NCI-H187 treated with DMSO at 0.1 percent for 48 hours (cell line): ENCODE measurements at regions not wholly inside any gene's neighbourhood (a gene's known extent, or its start where the extent isn't known, plus 50 kb on each side); places are given as distances from the start of the nearest gene placed in this dataset.
"Not testable (repeated sequence)": the region's sequence is repeated elsewhere in the genome, so short reads cannot be mapped to it uniquely, and the experiment has no call there.

ENCODE experiments used
- DNase-seq: peaks from one replicate; lab custom pipeline; 2025; lab: John Stamatoyannopoulos, UW

GRCh38 chr12:5264006-5264405 lies 167.9 kb upstream of the NTF3 start:
- no peak for DNase-seq

- DNase-seq: no peak
Observed at GRCh38 chr12:5267603-5268423, 164.1 kb upstream of the NTF3 start.

- DNase-seq: peak; percentile 54
Observed at GRCh38 chr12:5268424-5269210, 163.3 kb upstream of the NTF3 start.

- DNase-seq: no peak
Observed at GRCh38 chr12:5269846-5270245, 162.1 kb upstream of the NTF3 start.

GRCh38 chr12:5272018-5272785 lies 159.7 kb upstream of the NTF3 start:
- no peak for DNase-seq

GRCh38 chr12:5273709-5274108 lies 158.2 kb upstream of the NTF3 start:
- no peak for DNase-seq

- no peak for DNase-seq
Observed at GRCh38 chr12:5276327-5276880, 155.5 kb upstream of the NTF3 start.

- DNase-seq: no peak
Observed at GRCh38 chr12:5280086-5280485, 151.8 kb upstream of the NTF3 start.

GRCh38 chr12:5290368-5290767 lies 141.5 kb upstream of the NTF3 start:
- DNase-seq: not testable (repeated sequence)

- no peak for DNase-seq
Observed at GRCh38 chr12:5292651-5293050, 139.3 kb upstream of the NTF3 start.

- DNase-seq: no peak
Observed at GRCh38 chr12:5293773-5294172, 138.1 kb upstream of the NTF3 start.

- DNase-seq: no peak
Observed at GRCh38 chr12:5294274-5295070, 137.4 kb upstream of the NTF3 start.

GRCh38 chr12:5295151-5295550 lies 136.8 kb upstream of the NTF3 start:
- no peak for DNase-seq

GRCh38 chr12:5295996-5296395 lies 135.9 kb upstream of the NTF3 start:
- no peak for DNase-seq

- no peak for DNase-seq
Observed at GRCh38 chr12:5301539-5301938, 130.4 kb upstream of the NTF3 start.

GRCh38 chr12:5305425-5305824 lies 126.5 kb upstream of the NTF3 start:
- no peak for DNase-seq

- no peak for DNase-seq
Observed at GRCh38 chr12:5305886-5306545, 125.9 kb upstream of the NTF3 start.

- DNase-seq: no peak
Observed at GRCh38 chr12:5307065-5307464, 124.8 kb upstream of the NTF3 start.

- no peak for DNase-seq
Observed at GRCh38 chr12:5308216-5308615, 123.7 kb upstream of the NTF3 start.

- DNase-seq: no peak
Observed at GRCh38 chr12:5308996-5309395, 122.9 kb upstream of the NTF3 start.

- no peak for DNase-seq
Observed at GRCh38 chr12:5309654-5310053, 122.3 kb upstream of the NTF3 start.
